ENCODE measurements at regions not wholly inside any gene's neighbourhood (a gene's known extent, or its start where the extent isn't known, plus 50 kb on each side); places are given as distances from the start of the nearest gene placed in this dataset.

DNA sequence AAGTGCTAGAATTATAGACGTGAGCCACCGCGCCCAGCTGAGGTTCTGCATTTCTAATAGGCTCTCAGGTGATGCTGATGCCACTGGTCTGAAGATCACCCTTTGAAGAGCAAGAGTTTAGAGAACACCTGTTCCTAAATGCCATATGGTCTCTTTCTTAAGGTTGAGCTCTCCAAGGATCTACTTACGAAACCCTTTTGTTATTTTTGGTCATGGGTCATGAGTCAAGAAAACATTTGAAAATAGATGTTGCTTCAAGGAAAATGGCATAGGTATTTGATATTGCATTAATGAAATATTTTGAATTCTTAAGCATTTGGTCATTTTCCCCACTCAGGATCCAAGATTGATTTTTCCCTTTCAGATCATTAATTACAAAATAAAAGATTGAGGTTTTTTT, 74.7 kb upstream of the SOX2 start:
- H2BK12ac ChIP-seq (ENCODE audit: low read depth, low read length), result no peak overlapping the region
- H3K23ac ChIP-seq (ENCODE audit: insufficient read length), result no peak overlapping the region
- no peak overlapping the region for H2BK20ac ChIP-seq (ENCODE audit: low read length)
- H3K79me1 ChIP-seq (ENCODE audit: low read depth, low read length), result no peaks in the 10 kb centered on the region
- no peak for DNase-seq (ENCODE audit: low read depth in 1 of 2, low spot score in 2 of 2)
- H3K9ac ChIP-seq (replicated peaks in 1 of 4; ENCODE audit: extremely low read depth in 1 of 4, low read depth in 3 of 4, low read length in 3 of 4), result no peak overlapping the region
- no peak overlapping the region for H2AK5ac ChIP-seq (ENCODE audit: low read depth, low read length)
- H4K5ac ChIP-seq (ENCODE audit: insufficient read length, low read depth, low read length), result no peak overlapping the region
- ChIA-PET POLR2A (ENCODE audit: partially characterized antibody) (no interaction called here), CTCF (ENCODE audit: partially characterized antibody) (interaction anchor here (0.8 to 0.9 kb wide), 2 partner anchors 63 to 237 kb away, joined by 3 to 4 read pairs; no protein-coding TSS in a partner anchor)
- no peak overlapping the region for H2AFZ ChIP-seq (ENCODE audit: low read length)
- H2BK120ac ChIP-seq (replicated peaks; ENCODE audit: low read depth, low read length), result no peak overlapping the region
- H3K4me2 ChIP-seq (ENCODE audit: insufficient read depth in 1 of 2, low read depth in 2 of 2, low read length in 2 of 2), result no peak overlapping the region
- H3K56ac ChIP-seq (replicated peaks; ENCODE audit: insufficient read length, low read depth, low read length), result no peak overlapping the region
- H3K9me3 ChIP-seq (ENCODE audit: insufficient read depth in 2 of 2, low read depth in 1 of 2, low read length in 1 of 2), result no peaks in the 10 kb centered on the region
- no peak overlapping the region for H3K18ac ChIP-seq (ENCODE audit: extremely low read depth, low read length)
- no peaks in the 10 kb centered on the region for H4K20me1 ChIP-seq (replicated peaks in 1 of 2; ENCODE audit: control insufficient read depth in 1 of 2, insufficient read depth in 2 of 2, low read length in 2 of 2)
- H3K4ac ChIP-seq (replicated peaks; ENCODE audit: insufficient read length, low read depth, low read length), result no peak overlapping the region
- H4K91ac ChIP-seq (replicated peaks; ENCODE audit: insufficient read length, low read length), result no peak overlapping the region
- no peaks in the 10 kb centered on the region for H3K27me3 ChIP-seq (replicated peaks in 1 of 4; ENCODE audit: control insufficient read depth in 3 of 4, extremely low read depth in 1 of 4, insufficient read depth in 3 of 4, low read length in 3 of 4)
- no peak overlapping the region for H3K4me3 ChIP-seq (ENCODE audit: extremely low read depth in 1 of 4, insufficient read depth in 2 of 4, low read depth in 3 of 4, low read length in 4 of 4)
- no peaks in the 10 kb centered on the region for H3K79me2 ChIP-seq (ENCODE audit: control insufficient read depth in 1 of 2, insufficient read depth in 2 of 2, low read length in 2 of 2)
- no peaks in the 10 kb centered on the region; a peak in 1 of 7 replicates for H3K4me1 ChIP-seq (replicated peaks in 1 of 4; ENCODE audit: control insufficient read depth in 3 of 4, insufficient read depth in 4 of 4, low read length in 3 of 4)
- no peak overlapping the region for H2BK5ac ChIP-seq (ENCODE audit: low read depth, low read length)
- H3K23me2 ChIP-seq (ENCODE audit: low read depth, low read length), result no peaks in the 10 kb centered on the region
- no peak overlapping the region for H4K8ac ChIP-seq (ENCODE audit: extremely low read depth, insufficient read depth, low read length)
- WGBS, 2 experiments (ENCODE audit: extremely low coverage in 1 of 2, insufficient coverage in 1 of 2, insufficient read length in 1 of 2, insufficient replicate concordance in 2 of 2, low coverage in 1 of 2, low lambda C conversion rate in 2 of 2, missing lambda C conversion rate in 1 of 2), result 87% methylated on average over 4 of the region's 4 CpGs; no CpG with 5 or more reads in 1 of the 2 experiments
- H3K27ac ChIP-seq (ENCODE audit: low read depth, low read length), result no peak overlapping the region
- no peak overlapping the region for H3K14ac ChIP-seq (ENCODE audit: insufficient read length)
- no peak overlapping the region for H2BK15ac ChIP-seq (ENCODE audit: low read length)
- no peak for FAIRE-seq
- H3K36me3 ChIP-seq (ENCODE audit: control insufficient read depth in 2 of 4, insufficient read depth in 4 of 4, low read length in 3 of 4), result no peaks in the 10 kb centered on the region
- TF ChIP-seq RFX5 (IDR thresholded peaks at IDR 0.05; ENCODE audit: borderline replicate concordance, low read depth, low read length) (no peak), GTF2F1 (IDR thresholded peaks at IDR 0.05; ENCODE audit: borderline replicate concordance, low read depth, low read length) (no peak), YY1 (IDR thresholded peaks at IDR 0.05; ENCODE audit: low read depth, low read length) (no peak), CBX8 (IDR thresholded peaks at IDR 0.05; ENCODE audit: borderline replicate concordance, low read depth, low read length) (no peak), RAD21 (IDR thresholded peaks at IDR 0.05 in 1 of 2, conservative IDR thresholded peaks at IDR 0.05 in 1 of 2; ENCODE audit: low read depth in 2 of 2, low read length in 2 of 2) (no peak), TAF7 (optimal IDR thresholded peaks at IDR 0.05; ENCODE audit: borderline replicate concordance, low read depth, low read length) (no peak), HDAC2 (IDR thresholded peaks at IDR 0.05; ENCODE audit: borderline replicate concordance in 1 of 2, low read depth in 2 of 2, low read length in 2 of 2) (no peak), NANOG (IDR thresholded peaks at IDR 0.05; ENCODE audit: insufficient read depth, low read depth, low read length, poor library complexity, severe bottlenecking) (no peak), TCF12 (IDR thresholded peaks at IDR 0.05; ENCODE audit: low read depth, low read length) (no peak), CTBP2 (IDR thresholded peaks at IDR 0.05; ENCODE audit: borderline replicate concordance, insufficient read depth, insufficient read length, low read length) (no peak), RNF2 (IDR thresholded peaks at IDR 0.05; ENCODE audit: borderline replicate concordance, low read depth, low read length, missing control alignments, poor library complexity, severe bottlenecking) (no peak), MAFK (IDR thresholded peaks at IDR 0.05; ENCODE audit: low read depth, low read length) (no peak)
- TF ChIP-seq, protein P1, sequence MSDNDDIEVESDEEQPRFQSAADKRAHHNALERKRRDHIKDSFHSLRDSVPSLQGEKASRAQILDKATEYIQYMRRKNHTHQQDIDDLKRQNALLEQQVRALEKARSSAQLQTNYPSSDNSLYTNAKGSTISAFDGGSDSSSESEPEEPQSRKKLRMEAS (IDR thresholded peaks at IDR 0.05), result no peak
